Thyroid gland (tissue), 4 donors: ENCODE measurements at regions not wholly inside any gene's neighbourhood (a gene's known extent, or its start where the extent isn't known, plus 50 kb on each side); places are given as distances from the start of the nearest gene placed in this dataset.

Source experiments
- CTCF ChIP-seq, 6 experiments: fragments of 200-600 bp in 3 of 6; fragments of 450-650 bp in 3 of 6; sonication (generic) in 3 of 6; IDR thresholded peaks; one replicate each; pipeline ENCODE4 v1.5.1; 2016 to 2019; ENCODE audit warnings: antibody characterized with exemption in 6 of 6, mild to moderate bottlenecking in 2 of 6, inconsistent platforms in 1 of 6, moderate library complexity in 1 of 6
- POLR2A ChIP-seq, 2 donors: fragments of 450-650 bp; IDR thresholded peaks; one replicate each; pipeline ENCODE4 v1.6.1; 2017; ENCODE audit warnings: antibody characterized with exemption in 2 of 2, mild to moderate bottlenecking in 2 of 2, moderate library complexity in 1 of 2

- no peak for TF ChIP-seq CTCF (IDR thresholded peaks at IDR 0.05)
- no peak for TF ChIP-seq POLR2A (IDR thresholded peaks at IDR 0.05)
Measured at GRCh38 chr11:80621871-80622270, 1181.0 kb upstream of the TENM4 start.
